Endodermal cell (in vitro differentiated cells): ENCODE measurements at regions not wholly inside any gene's neighbourhood (a gene's known extent, or its start where the extent isn't known, plus 50 kb on each side); places are given as distances from the start of the nearest gene placed in this dataset.
A peak's percentile ranks its signal among the peaks of the same experiment; 100 is the strongest.

Experiments used
- DNase-seq: peaks from one replicate; pipeline ENCODE4 v3.0.0-alpha.2; 2017
- H3K27ac ChIP-seq: 2 replicates; pipeline ENCODE4 v1.5.1; 2013; ENCODE audit warnings: mild to moderate bottlenecking, low read depth, low read length, moderate library complexity
- H3K27me3 ChIP-seq: 2 replicates; pipeline ENCODE4 v1.6.1; 2013; ENCODE audit warnings: mild to moderate bottlenecking, low read length, moderate library complexity; ENCODE audit not compliant: insufficient read depth, control insufficient read depth, poor library complexity, severe bottlenecking
- H3K36me3 ChIP-seq: 2 replicates; pipeline ENCODE4 v1.7.0; 2013; ENCODE audit warnings: mild to moderate bottlenecking, low read length, moderate library complexity; ENCODE audit not compliant: control insufficient read depth, insufficient read depth
- H3K4me1 ChIP-seq: one replicate; pipeline ENCODE4 v1.7.0; 2013; ENCODE audit warnings: low read length; ENCODE audit not compliant: control insufficient read depth, insufficient read depth
- H3K4me3 ChIP-seq: 2 replicates; pipeline ENCODE4 v1.5.1; 2013; ENCODE audit warnings: mild to moderate bottlenecking, low read length, moderate library complexity
- H3K9ac ChIP-seq: 2 replicates; pipeline ENCODE4 v1.6.1; 2013; ENCODE audit warnings: mild to moderate bottlenecking, low read length, moderate library complexity; ENCODE audit not compliant: poor library complexity, severe bottlenecking; ENCODE audit errors: extremely low read depth
- H3K9me3 ChIP-seq: 2 replicates; pipeline ENCODE4 v1.6.1; 2013; ENCODE audit warnings: mild to moderate bottlenecking, low read length, moderate library complexity; ENCODE audit not compliant: control insufficient read depth
- H3K27ac Mint-ChIP-seq: 2 replicates; pipeline ENCODE4 v1.8.0; 2020; ENCODE audit warnings: mixed read lengths
- H3K27me3 Mint-ChIP-seq: 2 replicates; pipeline ENCODE4 v1.8.0; 2021; ENCODE audit warnings: mild to moderate bottlenecking, mixed read lengths; ENCODE audit not compliant: insufficient read depth
- H3K36me3 Mint-ChIP-seq: 2 replicates; pipeline ENCODE4 v1.8.0; 2020; ENCODE audit warnings: low read depth, mixed read lengths
- H3K4me1 Mint-ChIP-seq: 2 replicates; pipeline ENCODE4 v1.8.0; 2020; ENCODE audit warnings: mixed read lengths
- H3K4me3 Mint-ChIP-seq: 2 replicates; pipeline ENCODE4 v1.8.0; 2020; ENCODE audit warnings: mild to moderate bottlenecking, moderate library complexity, mixed read lengths
- H3K9me3 Mint-ChIP-seq: 2 replicates; pipeline ENCODE4 v1.8.0; 2020; ENCODE audit warnings: mild to moderate bottlenecking, mixed read lengths
- WGBS, 2 experiments: methylation state at CpG; one replicate each; pipeline versions ENCODE4 v1.1.5 to v1.1.7; 2013; ENCODE audit warnings: missing lambda C conversion rate in 2 of 2, mixed read lengths in 1 of 2; ENCODE audit not compliant: insufficient coverage in 1 of 2, insufficient read length in 1 of 2; 5-methylcytosine and 5-hydroxymethylcytosine counted together
- TF ChIP-seq, protein P1 (sequence below): fragments of 200-600 bp; sonication (generic); conservative IDR thresholded peaks from 2 replicates; pipeline ENCODE4 v1.5.0; 2021; ENCODE audit warnings: antibody characterized with exemption, mild to moderate bottlenecking

DNA sequence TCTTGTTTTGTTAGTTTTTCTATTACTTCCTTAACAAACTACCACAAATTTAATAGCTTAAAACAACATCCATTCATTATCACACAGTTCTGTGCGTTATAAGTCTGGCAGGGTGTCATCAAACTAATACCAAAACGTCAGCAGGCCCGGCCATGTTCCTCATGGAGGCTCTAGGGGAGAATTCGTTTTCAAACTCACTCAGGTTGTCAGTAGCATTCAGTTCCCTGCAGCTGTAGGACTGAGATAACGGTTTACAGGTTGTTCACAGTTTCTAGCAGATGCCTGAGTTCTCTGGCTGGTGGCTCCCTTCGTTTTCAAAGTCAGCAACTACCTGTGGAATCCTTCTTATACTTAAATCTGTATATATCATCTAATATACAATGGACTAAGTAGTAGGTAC lies 72.5 kb upstream of the PRSS16 start:
- Histone ChIP-seq H3K4me3 (no peak overlapping the region), H3K9ac (no peak overlapping the region), H3K9me3 (no peaks in the 10 kb centered on the region), H3K27me3 (no peaks in the 10 kb centered on the region), H3K4me1 (no peaks in the 10 kb centered on the region), H3K27ac (no peak overlapping the region), H3K36me3 (no peaks in the 10 kb centered on the region)
- WGBS, 2 experiments, result 75 to 81% methylated on average over 4 to 6 of the region's 6 CpGs
- H3K27me3 Mint-ChIP-seq, result peaks cover 6% of the 10 kb centered on the region
- DNase-seq, result no peak
- no peak overlapping the region for H3K27ac Mint-ChIP-seq
- H3K9me3 Mint-ChIP-seq, result peaks cover 6% of the 10 kb centered on the region
- TF ChIP-seq, protein P1, sequence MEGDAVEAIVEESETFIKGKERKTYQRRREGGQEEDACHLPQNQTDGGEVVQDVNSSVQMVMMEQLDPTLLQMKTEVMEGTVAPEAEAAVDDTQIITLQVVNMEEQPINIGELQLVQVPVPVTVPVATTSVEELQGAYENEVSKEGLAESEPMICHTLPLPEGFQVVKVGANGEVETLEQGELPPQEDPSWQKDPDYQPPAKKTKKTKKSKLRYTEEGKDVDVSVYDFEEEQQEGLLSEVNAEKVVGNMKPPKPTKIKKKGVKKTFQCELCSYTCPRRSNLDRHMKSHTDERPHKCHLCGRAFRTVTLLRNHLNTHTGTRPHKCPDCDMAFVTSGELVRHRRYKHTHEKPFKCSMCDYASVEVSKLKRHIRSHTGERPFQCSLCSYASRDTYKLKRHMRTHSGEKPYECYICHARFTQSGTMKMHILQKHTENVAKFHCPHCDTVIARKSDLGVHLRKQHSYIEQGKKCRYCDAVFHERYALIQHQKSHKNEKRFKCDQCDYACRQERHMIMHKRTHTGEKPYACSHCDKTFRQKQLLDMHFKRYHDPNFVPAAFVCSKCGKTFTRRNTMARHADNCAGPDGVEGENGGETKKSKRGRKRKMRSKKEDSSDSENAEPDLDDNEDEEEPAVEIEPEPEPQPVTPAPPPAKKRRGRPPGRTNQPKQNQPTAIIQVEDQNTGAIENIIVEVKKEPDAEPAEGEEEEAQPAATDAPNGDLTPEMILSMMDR, result no peak
- peaks cover 4% of the 10 kb centered on the region for H3K4me1 Mint-ChIP-seq
- no peaks in the 10 kb centered on the region for H3K36me3 Mint-ChIP-seq
- no peak overlapping the region for H3K4me3 Mint-ChIP-seq

DNA sequence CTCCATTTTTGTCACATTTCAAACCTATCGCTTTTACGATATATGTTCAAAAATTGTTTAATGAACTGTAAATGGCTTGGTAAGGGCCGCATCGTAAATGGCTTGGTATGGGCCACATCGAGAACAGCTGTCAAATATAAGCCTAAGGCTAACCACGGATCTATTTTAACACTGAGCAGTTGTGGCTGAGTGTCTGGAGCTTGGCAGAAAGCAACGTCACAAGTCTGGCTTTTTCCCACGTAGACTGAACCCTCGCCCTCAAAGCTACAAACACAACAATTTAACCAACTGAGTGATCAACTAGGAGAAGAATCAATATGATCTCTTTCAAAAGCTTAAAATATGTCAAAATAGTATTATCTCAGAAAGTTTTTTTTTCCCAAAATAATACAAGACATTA lies 71.4 kb upstream of the PRSS16 start:
- Mint-ChIP-seq H3K4me1 (peaks cover 5% of the 10 kb centered on the region), H3K36me3 (no peaks in the 10 kb centered on the region), H3K9me3 (no peaks in the 10 kb centered on the region), H3K27me3 (peaks cover 12% of the 10 kb centered on the region), H3K4me3 (peak overlapping the region; percentile 96), H3K27ac (no peak overlapping the region)
- 93 to 94% methylated on average over 6 to 9 of the region's 9 CpGs for WGBS, 2 experiments
- Histone ChIP-seq H3K9me3 (no peaks in the 10 kb centered on the region), H3K27me3 (no peaks in the 10 kb centered on the region), H3K4me3 (peak overlapping the region; percentile 91), H3K9ac (no peak overlapping the region), H3K36me3 (no peaks in the 10 kb centered on the region), H3K4me1 (no peaks in the 10 kb centered on the region), H3K27ac (no peak overlapping the region)
- DNase-seq, result no peak
- TF ChIP-seq, protein P1, result no peak

DNA sequence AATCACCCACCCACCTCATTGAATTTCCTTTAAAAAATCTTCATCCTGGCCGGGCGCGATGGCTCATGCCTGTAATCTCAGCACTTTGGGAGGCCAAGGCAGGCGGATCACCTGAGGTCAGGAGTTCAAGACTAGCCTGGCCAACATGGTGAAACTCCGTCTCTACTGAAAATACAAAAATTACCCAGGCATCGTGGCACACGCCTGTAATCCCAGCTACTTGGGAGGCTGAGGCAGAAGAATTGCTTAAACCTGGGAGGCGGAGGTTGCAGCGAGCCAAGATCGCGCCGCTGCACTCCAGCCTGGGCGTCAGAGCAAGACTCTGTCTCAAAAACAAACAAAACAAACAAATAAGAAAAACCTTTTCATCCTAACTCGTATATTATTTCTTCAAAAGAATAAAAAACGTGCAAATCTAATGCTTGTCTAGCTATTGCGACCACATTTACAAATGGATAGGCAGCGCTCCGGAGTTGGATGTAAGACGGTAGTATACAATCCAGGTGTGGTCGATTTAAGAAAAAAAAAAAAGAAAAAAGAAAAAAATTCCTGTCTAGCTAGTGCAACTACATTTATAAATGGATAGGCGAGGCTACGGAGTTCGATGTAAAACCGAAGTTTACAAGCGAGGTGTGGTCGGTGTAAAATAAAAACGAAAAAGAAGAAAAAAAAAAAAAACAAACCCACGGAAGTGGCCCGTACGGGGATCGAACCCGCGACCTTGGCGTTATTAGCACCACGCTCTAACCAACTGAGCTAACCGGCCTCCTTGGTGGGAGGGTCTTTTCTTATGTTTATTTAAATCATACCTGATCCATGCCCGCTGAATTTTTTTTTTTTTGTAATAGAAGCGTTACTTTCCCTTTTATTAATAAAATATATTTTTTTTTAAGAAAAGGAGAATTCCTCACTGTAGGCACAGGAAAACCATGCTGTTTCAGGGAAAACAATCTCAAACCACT lies 70.7 kb upstream of the PRSS16 start:
- H3K9me3 Mint-ChIP-seq, result no peaks in the 10 kb centered on the region
- H3K27ac ChIP-seq, result no peak overlapping the region

More for the DNA sequence above, 70.7 kb upstream of the PRSS16 start:
- Mint-ChIP-seq H3K4me3 (peak overlapping the region; percentile 96), H3K27ac (peak overlapping the region; percentile 99), H3K36me3 (no peaks in the 10 kb centered on the region), H3K27me3 (peaks cover 14% of the 10 kb centered on the region), H3K4me1 (peaks cover 5% of the 10 kb centered on the region)
- Histone ChIP-seq H3K4me1 (no peaks in the 10 kb centered on the region), H3K4me3 (peak overlapping the region; percentile 91), H3K27me3 (no peaks in the 10 kb centered on the region), H3K9me3 (no peaks in the 10 kb centered on the region), H3K36me3 (no peaks in the 10 kb centered on the region), H3K9ac (peak overlapping the region; percentile 93)
- 4 to 9% methylated on average over 6 to 36 of the region's 38 CpGs for WGBS, 2 experiments
- TF ChIP-seq, protein P1, result no peak
- DNase-seq, result peak; percentile 71
